COLO668 (cell line): ENCODE measurements at regions not wholly inside any gene's neighbourhood (a gene's known extent, or its start where the extent isn't known, plus 50 kb on each side); places are given as distances from the start of the nearest gene placed in this dataset.
"Not testable (repeated sequence)": the region's sequence is repeated elsewhere in the genome, so short reads cannot be mapped to it uniquely, and the experiment has no call there.

Experiments used
- DNase-seq: peaks from one replicate; lab custom pipeline; 2025; ENCODE audit not compliant: unreplicated experiment; lab: John Stamatoyannopoulos, UW

DNA sequence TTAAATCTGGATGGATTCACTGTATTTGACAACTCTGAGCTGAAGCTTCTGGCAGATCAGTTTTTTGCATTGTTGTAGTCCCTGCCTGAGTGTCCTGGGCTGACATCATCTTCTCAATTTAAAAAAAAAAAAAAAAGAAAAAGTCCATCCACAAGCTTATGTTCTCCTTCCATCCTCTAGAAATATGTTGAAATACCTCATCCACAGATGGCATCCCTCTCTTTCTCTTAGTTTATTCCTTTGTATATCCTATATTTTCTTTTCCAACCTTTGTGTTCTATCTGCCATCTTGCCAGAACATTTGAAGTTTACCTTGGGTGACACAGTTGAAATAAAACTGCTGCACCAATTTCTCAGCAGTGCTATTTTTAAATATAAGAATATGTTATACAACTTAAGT lies 184.4 kb upstream of the PKN2 start:
- no peak for DNase-seq

DNA sequence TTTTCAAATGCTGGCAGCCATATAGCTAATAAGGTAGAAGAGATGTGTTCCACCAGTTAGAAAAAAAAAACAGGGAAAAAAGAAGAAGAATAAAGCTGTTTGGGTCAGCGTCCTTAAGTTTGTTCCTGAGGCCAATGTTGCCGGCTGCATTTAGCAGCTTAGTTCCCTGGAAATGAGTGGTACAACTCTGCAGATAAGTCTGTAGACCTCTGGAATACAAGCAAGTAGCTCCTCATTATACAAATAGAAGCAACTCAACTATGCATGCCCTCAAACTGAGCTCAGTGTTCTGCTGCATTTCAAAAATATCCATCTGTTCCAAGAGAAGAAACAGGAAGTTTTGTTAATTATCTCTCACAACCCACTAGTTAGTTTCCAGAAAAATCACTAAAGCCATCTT lies 181.2 kb upstream of the PKN2 start:
- no peak for DNase-seq

DNA sequence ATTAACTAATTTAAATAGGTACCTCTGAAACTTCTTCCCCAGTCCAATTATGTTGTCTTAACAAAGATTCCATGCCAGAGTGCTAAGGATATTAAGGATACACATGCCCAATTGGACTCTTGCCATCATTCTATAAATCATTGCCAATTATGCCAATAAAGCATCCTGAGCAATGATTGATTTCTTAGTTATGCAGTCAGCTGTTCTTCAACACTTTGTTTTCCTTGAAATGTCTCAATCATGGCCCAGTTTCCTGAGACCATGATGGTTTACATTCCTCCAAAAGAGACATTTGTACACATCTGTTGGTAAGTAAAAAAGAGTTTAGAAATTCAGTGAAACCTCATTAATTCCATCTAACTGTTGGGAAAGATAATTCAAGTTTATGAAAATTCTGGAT lies 180.4 kb upstream of the PKN2 start:
- DNase-seq: no peak

DNA sequence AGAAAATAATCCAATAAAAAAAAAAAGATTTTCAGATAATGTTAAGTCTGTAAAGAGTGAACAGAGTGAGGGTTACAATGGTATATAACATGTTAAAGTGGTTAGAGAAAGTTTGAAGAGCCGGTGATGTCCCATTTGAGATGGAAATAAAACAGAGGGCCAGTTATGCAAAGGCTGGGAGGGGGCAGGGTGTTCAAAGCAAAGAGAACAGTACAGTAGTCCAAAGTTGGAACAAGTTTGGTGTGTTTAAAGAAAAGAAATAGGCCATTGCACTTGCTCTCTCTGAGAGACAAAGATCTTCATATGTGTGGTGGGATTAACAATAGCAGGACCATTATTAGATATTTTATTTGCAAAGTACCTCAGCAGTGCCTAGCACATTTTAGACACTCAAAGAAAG lies 179.5 kb upstream of the PKN2 start:
- DNase-seq: no peak

DNA sequence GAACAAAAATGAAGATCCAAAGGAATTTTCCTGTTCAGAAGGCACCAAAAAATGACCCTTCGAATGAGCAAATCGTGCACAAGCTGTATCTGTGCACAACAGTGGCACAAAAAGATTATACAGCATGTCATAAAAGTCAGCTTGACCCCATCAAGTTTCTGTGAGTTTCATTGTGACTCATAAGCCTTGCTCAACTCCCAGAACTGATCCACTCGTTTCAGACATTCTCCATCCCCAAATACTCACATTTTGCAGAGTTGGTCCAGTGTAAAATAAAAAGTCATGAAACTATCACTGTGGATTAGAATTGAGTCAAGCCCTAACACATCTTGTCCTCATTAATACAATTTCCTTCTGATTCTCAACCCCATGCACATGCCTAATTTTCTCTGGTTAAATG lies 174.7 kb upstream of the PKN2 start:
- DNase-seq: no peak

DNA sequence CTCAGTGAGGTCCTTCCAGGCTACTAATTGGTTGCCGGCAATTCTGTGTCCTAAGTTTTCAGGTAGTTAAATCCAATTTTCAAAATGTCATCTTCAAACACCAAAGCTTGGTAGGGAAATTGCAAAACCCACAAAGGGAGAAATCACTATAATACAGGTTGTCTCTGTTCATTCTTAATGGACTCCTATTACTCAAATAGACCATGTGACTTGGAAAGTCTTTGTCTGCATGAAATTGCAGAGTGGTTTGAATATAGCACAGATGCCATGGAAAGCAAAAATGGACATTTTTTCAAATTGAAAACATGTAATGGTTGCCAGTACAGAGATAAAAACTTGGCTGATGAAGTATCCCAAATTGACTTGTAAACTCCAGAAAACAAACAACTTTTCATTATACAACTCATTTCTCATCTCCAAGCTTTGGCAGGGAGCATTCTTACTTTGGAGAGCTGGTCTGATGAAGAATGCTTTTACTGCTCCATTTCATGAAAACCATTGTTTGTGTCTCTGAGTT lies 169.5 kb upstream of the PKN2 start:
- no peak for DNase-seq

DNA sequence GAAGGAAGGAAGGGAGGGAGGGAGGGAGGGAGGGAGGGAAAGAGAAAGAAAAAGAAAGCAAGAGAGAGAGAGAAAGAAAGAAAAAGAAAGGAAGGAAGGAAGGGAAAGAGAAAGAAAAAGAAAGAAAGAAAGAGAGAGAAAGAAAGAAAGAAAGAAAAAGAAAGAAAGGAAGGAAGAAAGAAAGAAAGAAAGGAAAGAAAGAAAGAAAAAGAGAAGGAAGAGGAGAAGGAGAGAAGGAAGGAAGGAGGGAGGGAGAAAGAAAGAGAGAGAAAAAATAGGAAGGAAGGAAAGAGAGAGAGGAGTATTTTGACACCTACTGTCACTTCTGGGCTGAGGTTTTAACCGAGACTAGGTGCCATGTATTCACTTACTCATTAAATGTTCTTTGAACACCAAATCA lies 166.6 kb upstream of the PKN2 start:
- not testable (repeated sequence) for DNase-seq

DNA sequence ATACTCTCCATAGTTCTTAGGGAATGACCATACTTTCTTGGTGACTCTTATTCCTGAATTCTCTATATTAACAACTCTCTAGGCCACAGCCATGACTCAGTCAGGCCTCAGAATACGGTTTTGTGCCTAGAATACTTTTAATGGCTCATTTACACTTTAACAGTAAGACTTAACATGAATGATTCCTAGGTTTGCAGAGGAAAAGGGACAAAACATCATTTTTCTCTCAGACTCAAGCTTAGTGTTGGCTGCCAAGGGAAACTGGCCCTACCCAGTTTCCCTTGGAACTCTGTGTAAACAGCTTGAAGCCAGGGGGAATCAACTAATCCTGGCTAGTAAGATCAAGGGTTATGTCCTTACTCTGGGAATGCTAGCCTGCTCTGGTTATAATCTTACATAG lies 164.9 kb upstream of the PKN2 start:
- DNase-seq: no peak

DNA sequence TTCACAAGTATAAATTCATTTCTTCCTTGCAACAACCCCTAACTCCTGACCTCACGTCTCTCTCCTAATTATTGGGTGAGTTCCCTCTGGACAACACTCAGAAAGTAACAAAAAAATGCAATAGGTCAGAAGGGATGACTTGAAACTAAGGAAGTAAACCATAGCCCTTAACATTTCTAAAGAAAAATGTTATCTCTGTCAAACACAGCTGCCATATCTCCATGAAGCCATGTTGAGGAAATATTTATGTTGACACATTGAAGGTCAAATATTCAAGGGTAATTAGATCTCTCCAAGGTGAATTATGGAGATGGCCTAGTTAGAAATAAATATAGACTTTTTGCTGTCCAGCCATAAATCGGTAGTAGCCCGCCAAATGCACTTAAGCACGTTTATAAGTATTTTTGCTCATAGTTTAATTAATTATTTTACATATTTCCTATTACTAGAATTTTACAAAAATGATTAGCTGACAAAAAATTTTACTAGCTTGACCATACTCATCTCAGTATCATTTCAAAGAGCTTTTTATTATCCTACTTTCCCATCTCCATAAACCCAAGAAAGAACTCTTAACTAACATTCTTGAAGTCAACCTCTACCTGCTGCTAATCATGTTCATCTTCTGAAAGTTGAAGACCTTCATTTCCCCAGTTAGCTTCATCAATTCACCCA lies 160.1 kb upstream of the PKN2 start:
- no peak for DNase-seq

DNA sequence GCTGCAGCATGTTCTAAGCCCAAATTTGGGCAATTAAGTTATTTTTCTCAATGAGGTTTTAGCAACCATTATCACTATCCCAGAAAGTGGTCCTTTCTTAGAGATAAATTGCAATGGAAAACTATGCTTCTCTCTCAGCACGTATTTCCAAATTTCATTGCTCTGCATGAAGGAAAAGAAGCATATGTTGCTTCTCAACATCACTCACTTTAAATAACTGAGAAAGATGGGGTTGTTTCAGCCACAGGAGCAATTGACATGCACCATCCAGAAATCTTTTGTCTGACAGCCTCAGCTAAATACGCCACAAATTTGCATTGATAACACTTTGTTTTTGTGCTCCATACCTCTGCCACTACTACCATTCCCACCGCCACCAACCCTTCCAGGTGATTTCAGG lies 157.6 kb upstream of the PKN2 start:
- DNase-seq: no peak

DNA sequence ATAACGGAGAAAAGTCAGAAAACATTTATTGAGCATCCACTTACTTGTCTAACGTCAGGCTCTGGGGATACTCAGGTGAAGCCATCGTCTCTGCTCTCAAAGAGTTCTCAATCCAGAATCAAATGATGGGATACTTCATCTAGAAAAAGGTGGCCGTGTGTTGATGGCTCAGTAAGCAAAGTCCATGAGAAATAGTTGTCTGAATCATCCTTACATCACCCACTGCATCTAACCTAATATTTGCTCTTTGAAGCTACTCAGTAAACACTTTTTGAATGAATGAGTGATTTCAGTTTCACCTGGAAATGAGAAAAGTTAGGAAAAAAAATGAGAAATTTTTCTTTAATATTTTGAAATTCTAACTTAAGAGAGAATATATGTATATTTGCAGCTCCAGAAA lies 155.3 kb upstream of the PKN2 start:
- DNase-seq: no peak

DNA sequence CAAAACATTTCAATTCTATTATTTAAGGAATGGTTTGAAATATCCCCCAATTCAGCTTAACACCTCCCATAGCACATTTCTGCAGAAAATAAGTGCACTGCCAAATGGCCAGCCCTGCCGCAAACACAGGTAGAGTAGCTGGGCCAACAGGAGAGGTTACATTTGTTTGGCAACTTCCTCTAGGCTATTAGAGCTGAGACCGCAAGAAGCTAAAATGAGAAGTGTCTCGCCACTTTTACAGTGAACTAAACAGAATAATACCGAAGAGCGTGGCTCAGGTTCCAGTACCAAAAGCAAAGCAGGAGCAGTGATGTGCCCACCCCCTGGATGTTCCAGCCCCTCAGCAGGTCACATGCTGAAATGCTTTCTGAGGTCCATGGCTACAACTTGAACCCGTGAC lies 154.5 kb upstream of the PKN2 start:
- no peak for DNase-seq

DNA sequence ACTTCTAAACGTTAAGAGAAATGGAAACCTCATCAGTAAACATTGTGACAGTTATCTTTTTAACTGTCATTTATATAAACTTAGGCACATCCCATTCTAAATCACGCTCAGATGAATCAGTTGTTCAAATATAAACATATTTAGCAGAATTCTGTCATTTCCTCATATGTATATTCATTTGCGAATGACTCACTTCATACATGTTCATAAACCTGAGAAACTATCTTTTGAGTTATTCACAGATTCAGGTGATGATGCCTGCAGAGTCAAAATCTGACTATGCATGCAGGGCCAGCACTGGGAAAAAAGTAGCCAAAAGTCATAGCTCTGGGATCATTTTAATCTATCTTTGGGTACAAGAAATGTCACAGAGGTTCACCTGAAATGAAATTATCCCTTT lies 153.8 kb upstream of the PKN2 start:
- DNase-seq: no peak

DNA sequence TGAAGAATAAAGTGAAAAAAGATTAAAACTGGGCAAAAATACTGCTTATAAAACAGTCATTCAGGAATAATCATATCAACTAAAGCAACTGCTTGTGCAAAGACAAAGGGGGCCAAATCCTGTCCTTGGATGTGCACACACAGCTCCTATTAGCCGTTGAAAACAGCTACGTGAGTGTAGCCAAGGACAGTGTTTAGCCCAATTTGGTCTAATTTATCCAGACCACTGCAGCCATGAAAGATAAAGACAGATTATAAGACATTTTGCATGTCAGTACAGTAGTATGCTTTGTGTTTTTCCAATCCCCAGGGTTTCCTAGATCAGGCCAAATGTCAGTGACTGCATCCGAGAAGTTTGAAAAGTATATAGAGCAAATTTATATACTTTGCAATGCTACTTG lies 146.3 kb upstream of the PKN2 start:
- no peak for DNase-seq

DNA sequence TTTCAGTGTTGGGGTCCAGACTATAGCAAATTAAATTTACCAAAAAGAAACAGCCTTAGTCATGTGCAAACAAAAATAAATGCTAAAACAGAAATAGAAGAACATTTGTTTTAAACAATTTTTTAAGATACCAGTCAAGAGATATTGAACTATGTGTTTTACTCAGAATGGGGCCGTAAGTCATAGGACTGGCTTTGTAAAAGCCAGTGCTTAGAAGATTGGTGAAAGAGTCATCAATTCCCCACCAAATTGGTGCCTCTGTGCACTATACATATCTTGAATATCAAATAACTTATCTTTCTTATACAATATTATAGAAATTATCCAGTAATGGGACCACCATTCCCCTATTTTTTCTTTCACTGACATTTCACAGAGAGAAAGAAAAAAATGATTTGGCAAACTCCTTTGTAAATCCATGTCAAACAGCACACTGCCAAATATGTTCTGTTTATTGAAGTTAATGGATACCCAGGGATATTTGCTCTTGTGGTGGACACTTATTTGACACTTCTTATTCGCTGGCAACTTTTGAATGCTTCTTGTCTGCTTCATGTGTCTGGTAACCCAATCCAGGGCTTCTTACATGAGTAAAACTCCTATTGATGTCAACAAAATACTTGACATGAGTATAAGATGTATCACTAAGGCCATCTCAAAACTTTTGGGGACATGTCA lies 145.7 kb upstream of the PKN2 start:
- no peak for DNase-seq

DNA sequence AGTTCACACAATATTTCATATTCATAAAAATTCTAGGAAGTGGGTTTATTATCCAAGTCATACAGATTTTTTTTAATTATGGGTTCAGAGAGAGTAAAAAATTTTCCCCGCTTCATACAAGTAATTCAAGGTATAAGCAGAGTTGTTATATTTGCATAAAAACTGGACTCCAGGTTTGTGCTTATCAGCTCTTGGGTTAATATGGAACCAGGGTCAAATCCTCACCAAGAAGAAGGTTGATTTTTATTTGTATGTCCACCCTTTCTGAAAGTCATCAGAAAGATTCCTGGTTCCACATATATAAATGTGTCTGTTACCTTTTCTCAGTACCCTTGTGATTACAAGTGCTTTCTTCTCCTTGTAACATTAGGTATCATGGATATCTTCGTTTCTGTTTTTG lies 143.8 kb upstream of the PKN2 start:
- no peak for DNase-seq

DNA sequence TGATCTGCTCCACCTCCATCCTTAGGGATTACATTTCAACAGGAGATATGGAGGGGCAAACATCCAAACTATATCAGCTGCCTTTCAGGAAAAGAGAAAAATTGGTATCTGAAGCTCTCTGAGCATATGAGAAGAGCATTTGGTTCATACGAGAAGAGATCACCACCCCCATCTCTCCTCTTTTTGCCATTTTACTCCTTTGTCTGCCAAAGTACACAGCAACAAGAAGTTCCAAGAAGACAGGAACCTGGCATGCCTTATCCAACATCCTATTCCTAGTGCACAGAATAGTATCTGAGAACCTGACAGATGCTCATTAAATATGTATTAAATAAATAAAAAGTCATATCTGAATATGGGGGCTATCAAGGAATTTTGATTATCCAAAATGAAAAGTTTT lies 142.5 kb upstream of the PKN2 start:
- no peak for DNase-seq

DNA sequence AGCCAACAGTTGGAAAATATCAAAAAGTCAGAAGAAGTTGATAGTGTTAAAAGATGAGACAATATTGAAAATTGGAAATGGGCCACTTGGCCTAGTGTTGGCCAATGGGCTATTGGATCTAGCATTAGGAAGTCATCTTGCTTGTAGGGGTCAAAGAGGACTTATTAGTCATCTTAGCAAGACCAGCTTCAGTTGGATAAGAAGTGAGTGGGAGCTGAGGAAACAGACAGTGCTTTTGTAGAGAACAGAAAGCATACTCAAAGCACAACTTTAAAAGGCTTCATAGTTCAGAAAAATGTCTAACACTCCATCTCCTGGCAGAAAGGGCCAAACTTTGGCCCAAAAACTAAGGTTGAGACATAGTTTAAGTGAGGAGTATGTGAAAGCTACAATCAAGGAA lies 139.9 kb upstream of the PKN2 start:
- DNase-seq: no peak

DNA sequence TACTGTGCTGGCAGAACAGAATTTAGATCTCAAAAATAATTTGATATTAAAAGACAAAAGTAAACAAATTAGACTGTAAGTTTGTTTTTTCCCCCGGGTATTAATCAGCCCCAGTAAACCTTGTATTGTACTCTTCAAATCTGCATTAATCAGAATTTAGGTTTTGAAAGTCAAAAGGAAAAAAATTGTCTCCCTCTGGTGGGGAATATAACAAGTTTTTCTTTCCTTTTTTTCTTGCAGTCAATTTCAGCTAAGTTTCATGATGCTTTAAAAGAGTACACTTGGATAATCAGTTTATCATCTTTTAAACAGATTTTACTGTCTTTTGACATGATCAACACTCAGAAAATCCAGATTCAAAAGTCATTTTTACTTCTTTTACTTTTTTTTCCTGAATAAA lies 134.5 kb upstream of the PKN2 start:
- DNase-seq: no peak

DNA sequence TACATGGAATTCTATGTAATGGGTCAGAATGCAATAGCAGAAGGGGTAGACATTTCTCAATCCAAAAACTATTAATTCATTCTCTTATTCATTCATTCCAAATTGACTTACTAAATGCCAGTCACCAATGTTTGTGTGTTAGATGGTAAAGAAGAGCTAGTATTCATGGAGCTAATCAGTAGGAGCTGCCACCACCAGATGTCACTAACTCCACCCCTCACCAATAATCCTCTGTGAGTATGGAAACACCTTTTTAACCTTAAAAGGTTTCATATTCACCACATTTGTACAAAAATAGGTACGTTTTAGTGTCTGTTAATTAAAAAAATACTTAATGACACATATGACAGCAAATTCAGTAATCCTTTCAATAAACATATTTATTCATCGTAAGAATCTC lies 131.8 kb upstream of the PKN2 start:
- DNase-seq: no peak

DNA sequence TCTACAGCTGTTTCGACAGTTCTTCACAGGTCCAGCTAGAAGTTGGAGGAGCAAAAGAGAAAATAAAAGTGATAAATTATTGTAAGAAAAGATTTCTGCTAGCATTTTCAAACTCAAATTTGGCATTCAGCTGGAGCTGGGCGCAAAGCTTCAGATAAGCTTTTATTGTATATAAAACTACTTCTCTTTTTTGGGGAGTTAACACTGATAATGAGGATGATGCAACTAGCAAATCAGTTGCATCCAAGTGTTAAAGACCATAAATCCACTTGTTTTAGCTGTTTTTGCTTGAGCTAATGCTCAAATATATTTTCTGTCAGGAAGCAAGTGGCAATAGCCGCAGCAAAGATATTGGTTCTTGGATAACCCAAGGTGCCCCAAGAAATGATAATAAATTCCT lies 127.1 kb upstream of the PKN2 start:
- DNase-seq: no peak

DNA sequence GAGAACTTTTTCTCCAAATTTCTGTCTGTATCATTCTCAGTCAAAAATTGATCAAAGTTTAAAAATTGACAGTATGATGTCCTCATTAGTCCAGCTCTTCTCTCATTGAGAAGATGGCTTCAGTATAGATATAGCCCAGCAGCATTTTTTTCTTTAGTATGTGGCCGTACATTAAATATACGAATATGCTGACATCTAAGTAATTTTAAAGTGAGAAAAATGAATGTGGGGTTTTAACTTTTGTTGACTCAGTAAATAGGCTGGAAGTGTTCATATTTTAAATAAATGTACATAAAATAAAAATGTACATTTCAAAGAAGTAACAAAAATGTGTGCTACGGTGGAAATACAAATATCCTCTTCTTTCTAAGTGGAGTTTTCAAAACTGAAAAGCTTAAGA lies 123.5 kb upstream of the PKN2 start:
- DNase-seq: no peak

DNA sequence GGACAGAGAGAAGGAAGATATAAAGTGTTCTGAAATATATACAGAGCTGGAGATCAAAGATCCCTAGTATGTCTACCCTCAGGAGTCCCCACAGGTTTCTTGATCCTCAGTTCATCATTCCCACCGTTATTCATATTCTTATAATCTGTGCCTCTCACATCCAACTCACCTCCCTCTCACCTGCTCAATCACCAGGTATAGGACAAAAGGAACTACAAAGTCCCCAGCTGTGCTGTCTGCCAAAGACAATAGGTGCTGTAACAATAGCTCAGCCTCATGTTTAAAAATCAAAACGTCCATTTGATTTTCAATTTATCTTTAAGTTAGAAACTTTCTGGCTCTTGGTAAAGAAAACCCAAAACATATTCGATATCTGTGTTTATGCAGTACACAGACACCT lies 121.1 kb upstream of the PKN2 start:
- DNase-seq: no peak
